Osteoblast (primary cell): ENCODE measurements at regions not wholly inside any gene's neighbourhood (a gene's known extent, or its start where the extent isn't known, plus 50 kb on each side); places are given as distances from the start of the nearest gene placed in this dataset.
A peak's percentile ranks its signal among the peaks of the same experiment; 100 is the strongest.

Experiments
- DNase-seq: peaks from one replicate; pipeline ENCODE4 v3.0.0; 2011; ENCODE audit warnings: low spot score, mixed read lengths; ENCODE audit not compliant: insufficient read length; ENCODE audit errors: missing footprints
- H2AFZ ChIP-seq: 2 replicates; pipeline ENCODE4 v1.6.0; 2011; ENCODE audit warnings: mild to moderate bottlenecking, low read length
- H3K27ac ChIP-seq: 2 replicates; pipeline ENCODE4 v1.5.1; 2011; ENCODE audit warnings: mild to moderate bottlenecking, low read depth, low read length, moderate library complexity
- H3K27me3 ChIP-seq: 2 replicates; pipeline ENCODE4 v1.6.0; 2012; ENCODE audit warnings: mild to moderate bottlenecking, control low read depth, inconsistent platforms, low read length, moderate library complexity; ENCODE audit not compliant: insufficient read depth
- H3K36me3 ChIP-seq: 2 replicates; pipeline ENCODE4 v1.5.1; 2011; ENCODE audit warnings: mild to moderate bottlenecking, low read length, control low read depth, moderate library complexity; ENCODE audit not compliant: insufficient read depth
- H3K4me1 ChIP-seq: 2 replicates; pipeline ENCODE4 v1.5.1; 2011; ENCODE audit warnings: mild to moderate bottlenecking, low read length, control low read depth, moderate library complexity; ENCODE audit not compliant: insufficient read depth
- H3K4me2 ChIP-seq: 2 replicates; pipeline ENCODE4 v1.6.0; 2011; ENCODE audit warnings: mild to moderate bottlenecking, low read length; ENCODE audit not compliant: insufficient read depth
- H3K4me3 ChIP-seq: fragments of 200-600 bp; sonication (generic); 3 replicates; pipeline ENCODE4 v1.5.1; 2012; ENCODE audit warnings: mild to moderate bottlenecking, low read length, inconsistent platforms; ENCODE audit not compliant: insufficient read depth
- H3K79me2 ChIP-seq: 2 replicates; pipeline ENCODE4 v1.6.0; 2012; ENCODE audit warnings: mild to moderate bottlenecking, low read length, control low read depth, inconsistent platforms; ENCODE audit not compliant: insufficient read depth
- H3K9me3 ChIP-seq: 2 replicates; pipeline ENCODE4 v1.5.1; 2011; ENCODE audit warnings: low read depth, low read length, control low read depth
- H4K20me1 ChIP-seq: 2 replicates; pipeline ENCODE4 v1.6.0; 2012; ENCODE audit warnings: mild to moderate bottlenecking, low read length, control low read depth; ENCODE audit not compliant: insufficient read depth
- CTCF ChIP-seq: IDR thresholded peaks from 2 replicates; pipeline ENCODE4 v1.5.1; 2011; ENCODE audit warnings: mild to moderate bottlenecking, low read depth, low read length, moderate library complexity; ENCODE audit errors: extremely low read depth

DNA sequence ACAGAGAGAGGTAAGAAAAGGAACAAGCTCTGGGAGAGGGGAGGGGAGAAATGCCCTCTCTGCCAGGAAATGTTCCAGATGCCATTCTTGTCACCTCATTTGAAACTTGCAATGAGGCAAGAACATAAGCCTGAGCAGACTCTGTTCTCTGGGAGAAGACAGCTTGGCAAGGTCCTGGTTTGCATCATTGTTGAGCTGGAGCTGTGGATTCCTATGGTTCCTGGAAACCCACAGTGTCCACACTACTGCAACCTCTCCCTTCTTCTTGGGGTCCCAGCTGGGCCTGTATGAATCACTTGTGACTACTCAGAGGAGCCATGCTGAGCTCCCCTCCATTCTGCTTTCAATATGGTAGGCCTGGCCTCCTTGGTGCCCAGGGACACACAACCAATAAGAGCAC is 60.8 kb upstream of the HECTD2 start:
- no peaks in the 10 kb centered on the region for H3K79me2 ChIP-seq
- no peak for TF ChIP-seq CTCF
- peak overlapping the region; percentile 47 for H3K4me2 ChIP-seq
- peaks cover 50% of the 10 kb centered on the region for H3K4me1 ChIP-seq
- no peaks in the 10 kb centered on the region for H3K36me3 ChIP-seq
- no peaks in the 10 kb centered on the region for H4K20me1 ChIP-seq
- peak overlapping the region; percentile 77 for H3K27ac ChIP-seq
- peak overlapping the region; percentile 9 for H3K4me3 ChIP-seq
- H2AFZ ChIP-seq: peak overlapping the region; percentile 67
- no peaks in the 10 kb centered on the region for H3K27me3 ChIP-seq
- peak; percentile 42 for DNase-seq
- H3K9me3 ChIP-seq: no peaks in the 10 kb centered on the region

- H3K4me2 ChIP-seq: no peak overlapping the region
- H4K20me1 ChIP-seq: no peaks in the 10 kb centered on the region
- no peaks in the 10 kb centered on the region for H3K9me3 ChIP-seq
- H2AFZ ChIP-seq: peak overlapping the region; percentile 33
- H3K36me3 ChIP-seq: no peaks in the 10 kb centered on the region
- no peak overlapping the region for H3K4me3 ChIP-seq
- no peak for TF ChIP-seq CTCF
- H3K4me1 ChIP-seq: peaks cover 43% of the 10 kb centered on the region
- no peak for DNase-seq
- peak overlapping the region; percentile 41 for H3K27ac ChIP-seq
- no peaks in the 10 kb centered on the region for H3K27me3 ChIP-seq
- no peaks in the 10 kb centered on the region for H3K79me2 ChIP-seq
These were observed 59.5 kb upstream of the HECTD2 start for GRCh38 chr10:91350651-91351081.

- H3K4me1 ChIP-seq: peaks cover 32% of the 10 kb centered on the region
- DNase-seq: no peak
- TF ChIP-seq CTCF: no peak
These were observed 57.4 kb upstream of the HECTD2 start for GRCh38 chr10:91352760-91353159.

DNA sequence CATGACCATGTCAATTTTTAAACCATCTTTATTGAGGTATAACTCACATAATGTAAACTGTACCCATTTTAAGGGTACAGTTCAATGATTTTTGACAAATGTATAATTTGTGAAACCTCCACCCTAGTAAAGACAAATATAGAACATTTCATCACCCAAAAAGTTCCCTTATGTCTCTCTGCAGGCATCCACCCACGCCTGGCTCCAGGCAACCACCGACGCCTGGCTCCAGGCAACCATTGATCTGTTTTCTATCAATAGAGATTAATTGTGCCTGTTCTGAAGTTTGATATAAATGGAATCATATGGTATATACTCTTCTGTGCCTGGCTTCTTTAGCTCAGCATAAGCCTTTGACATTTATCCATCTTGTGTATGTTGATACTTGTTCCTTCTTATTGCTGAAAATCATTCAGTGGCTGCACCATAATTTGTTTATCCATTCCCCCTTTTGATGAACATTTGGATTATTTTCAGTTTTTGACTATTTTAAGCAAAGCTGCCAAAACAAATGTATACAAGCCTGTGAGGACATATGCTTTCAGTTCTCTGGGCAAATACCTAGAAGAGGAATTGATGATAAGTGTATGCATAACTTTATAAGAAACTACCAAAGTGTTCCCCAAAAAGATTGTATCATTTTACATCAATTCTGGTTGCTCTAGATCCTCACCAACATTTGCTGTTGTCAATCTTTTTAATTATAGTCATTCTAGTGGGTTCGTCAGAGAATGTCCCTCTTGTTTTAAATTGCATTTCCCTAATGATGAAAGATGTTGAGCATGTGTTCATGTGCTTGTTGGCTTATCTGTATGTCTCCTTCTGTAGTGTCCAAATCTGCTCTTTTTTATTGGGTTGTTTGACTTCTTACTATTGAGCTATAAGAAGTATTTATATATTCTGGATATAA is 55.7 kb upstream of the HECTD2 start:
- no peak for DNase-seq
- H3K4me3 ChIP-seq: no peak overlapping the region
- TF ChIP-seq CTCF: no peak

More at GRCh38 chr10:91352760-91353159, 57.4 kb upstream of the HECTD2 start:
- no peak overlapping the region for H2AFZ ChIP-seq
- H3K4me3 ChIP-seq: no peak overlapping the region
- no peaks in the 10 kb centered on the region for H3K79me2 ChIP-seq
- no peaks in the 10 kb centered on the region for H3K27me3 ChIP-seq
- no peaks in the 10 kb centered on the region for H4K20me1 ChIP-seq
- no peaks in the 10 kb centered on the region for H3K9me3 ChIP-seq
- H3K27ac ChIP-seq: no peak overlapping the region
- H3K4me2 ChIP-seq: no peak overlapping the region
- no peaks in the 10 kb centered on the region for H3K36me3 ChIP-seq

More for the DNA sequence above, 55.7 kb upstream of the HECTD2 start:
- H3K4me2 ChIP-seq: no peak overlapping the region
- no peaks in the 10 kb centered on the region for H3K27me3 ChIP-seq
- no peaks in the 10 kb centered on the region for H3K9me3 ChIP-seq
- peaks cover 25% of the 10 kb centered on the region for H3K4me1 ChIP-seq
- H4K20me1 ChIP-seq: no peaks in the 10 kb centered on the region
- no peaks in the 10 kb centered on the region for H3K36me3 ChIP-seq
- no peak overlapping the region for H3K27ac ChIP-seq
- no peak overlapping the region for H2AFZ ChIP-seq
- H3K79me2 ChIP-seq: no peaks in the 10 kb centered on the region
